ENCODE measurements at regions not wholly inside any gene's neighbourhood (a gene's known extent, or its start where the extent isn't known, plus 50 kb on each side); places are given as distances from the start of the nearest gene placed in this dataset.

DNA sequence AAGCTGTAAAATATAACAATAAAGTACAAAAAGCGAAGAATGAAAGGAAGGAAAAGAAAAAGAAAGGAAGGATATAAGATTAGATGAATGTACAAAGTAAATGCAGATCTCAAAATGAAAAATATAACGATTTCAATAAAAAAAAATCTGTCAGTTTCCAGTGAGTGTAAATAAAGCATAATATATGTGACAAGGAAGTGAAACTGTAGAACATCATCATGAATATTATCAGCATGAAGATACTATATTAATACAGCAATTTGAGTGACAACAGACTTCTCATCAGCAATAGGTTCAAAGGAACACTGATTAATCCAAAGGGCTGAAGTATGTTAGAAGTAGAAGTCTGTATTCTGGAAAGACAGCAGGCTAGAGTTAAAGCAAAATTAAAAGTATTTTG lies 659.5 kb upstream of the MBL2 start:
- no TSS peak for BruUV-seq (replicated peaks)
- DNase-seq (ENCODE audit: low read depth, low spot score) (no peak), ATAC-seq (no peak)
- no peak overlapping the region for H3K4me3 ChIP-seq (replicated peaks in 1 of 2; ENCODE audit: low read depth in 1 of 2, low read length in 2 of 2)
- no peak for TF ChIP-seq POLR2A (IDR thresholded peaks at IDR 0.05; ENCODE audit: borderline replicate concordance, extremely low read depth, insufficient read depth, insufficient read length)
- no peak for TF ChIP-seq YY1 (IDR thresholded peaks at IDR 0.05; ENCODE audit: extremely low read depth, insufficient replicate concordance, low read depth, low read length)
- no peak for TF ChIP-seq JUND (IDR thresholded peaks at IDR 0.05)
- TF ChIP-seq, protein P1, sequence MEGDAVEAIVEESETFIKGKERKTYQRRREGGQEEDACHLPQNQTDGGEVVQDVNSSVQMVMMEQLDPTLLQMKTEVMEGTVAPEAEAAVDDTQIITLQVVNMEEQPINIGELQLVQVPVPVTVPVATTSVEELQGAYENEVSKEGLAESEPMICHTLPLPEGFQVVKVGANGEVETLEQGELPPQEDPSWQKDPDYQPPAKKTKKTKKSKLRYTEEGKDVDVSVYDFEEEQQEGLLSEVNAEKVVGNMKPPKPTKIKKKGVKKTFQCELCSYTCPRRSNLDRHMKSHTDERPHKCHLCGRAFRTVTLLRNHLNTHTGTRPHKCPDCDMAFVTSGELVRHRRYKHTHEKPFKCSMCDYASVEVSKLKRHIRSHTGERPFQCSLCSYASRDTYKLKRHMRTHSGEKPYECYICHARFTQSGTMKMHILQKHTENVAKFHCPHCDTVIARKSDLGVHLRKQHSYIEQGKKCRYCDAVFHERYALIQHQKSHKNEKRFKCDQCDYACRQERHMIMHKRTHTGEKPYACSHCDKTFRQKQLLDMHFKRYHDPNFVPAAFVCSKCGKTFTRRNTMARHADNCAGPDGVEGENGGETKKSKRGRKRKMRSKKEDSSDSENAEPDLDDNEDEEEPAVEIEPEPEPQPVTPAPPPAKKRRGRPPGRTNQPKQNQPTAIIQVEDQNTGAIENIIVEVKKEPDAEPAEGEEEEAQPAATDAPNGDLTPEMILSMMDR (IDR thresholded peaks at IDR 0.05 in 2 of 3, conservative IDR thresholded peaks at IDR 0.05 in 1 of 3; ENCODE audit: borderline replicate concordance in 1 of 3, insufficient read depth in 1 of 3, low read depth in 2 of 3, low read length in 2 of 3), result no peak
- TF ChIP-seq ATF3 (IDR thresholded peaks at IDR 0.05), result no peak
- TF ChIP-seq EZH2phosphoT487 (IDR thresholded peaks at IDR 0.05; ENCODE audit: borderline replicate concordance), result no peak
- TF ChIP-seq EGR1 (IDR thresholded peaks at IDR 0.05; ENCODE audit: low read depth), result no peak
- no peak for TF ChIP-seq ZNF274 (IDR thresholded peaks at IDR 0.05; ENCODE audit: low read depth, low read length)
- no peaks in the 10 kb centered on the region for H3K36me3 ChIP-seq (ENCODE audit: control insufficient read depth in 1 of 2, insufficient read depth in 2 of 2, low read length in 2 of 2)
- no peaks in the 10 kb centered on the region for H3K4me1 ChIP-seq (ENCODE audit: control insufficient read depth in 1 of 2, insufficient read depth in 2 of 2, low read length in 2 of 2)
- RAD21 ChIA-PET (ENCODE audit: low non-redundant PET in 1 of 2, low total read pairs in 2 of 2, uncharacterized antibody in 2 of 2, unreplicated experiment in 2 of 2), result no interaction called here
- no peak overlapping the region for H3K4me2 ChIP-seq (ENCODE audit: low read length)
- no peaks in the 10 kb centered on the region for H3K79me2 ChIP-seq (ENCODE audit: insufficient read depth, low read length)
- POLR2A ChIA-PET, result no interaction called here
- no peaks in the 10 kb centered on the region for H4K20me1 ChIP-seq (ENCODE audit: insufficient read depth)
- no peaks in the 10 kb centered on the region for H3K27me3 ChIP-seq (ENCODE audit: insufficient read depth, low read length)
- peaks cover 11 to 21% of the 10 kb centered on the region in 2 experiments; a peak in 3 of 4 replicates for H3K9me3 ChIP-seq (ENCODE audit: control insufficient read depth in 1 of 2, insufficient read depth in 1 of 2, low read depth in 1 of 2, low read length in 2 of 2)
- H3K9ac ChIP-seq (ENCODE audit: low read length), result no peak overlapping the region
- CTCF ChIA-PET, result no interaction called here
- intact Hi-C loops (cut with micrococcal nuclease), result no loop called here
- H3K9me2 ChIP-seq (ENCODE audit: insufficient read depth), result no peaks in the 10 kb centered on the region
- no peak overlapping the region for H2AFZ ChIP-seq (ENCODE audit: low read depth, low read length, poor library complexity, severe bottlenecking)
- H3K27ac ChIP-seq (ENCODE audit: low read depth, low read length), result no peak overlapping the region

DNA sequence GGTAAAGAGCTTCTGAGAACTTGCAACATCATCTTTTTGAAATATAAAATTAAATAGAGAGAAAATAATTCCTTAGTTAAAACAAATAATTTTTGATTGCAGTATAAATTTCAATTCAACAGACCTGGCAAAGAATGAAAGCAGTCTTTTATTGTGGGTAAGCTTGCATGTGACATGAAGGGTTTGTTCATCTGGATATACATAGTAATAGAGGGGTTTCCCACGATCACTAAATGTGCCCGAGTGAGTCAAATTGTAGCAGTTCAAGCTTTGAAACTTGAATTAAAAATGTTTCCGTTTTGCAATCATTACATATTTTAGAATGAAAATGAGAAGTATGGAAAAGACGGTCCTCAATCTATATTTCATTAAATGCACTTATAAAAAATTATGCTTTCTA lies 658.4 kb upstream of the MBL2 start:
- RAD21 ChIA-PET (ENCODE audit: low non-redundant PET in 1 of 2, low total read pairs in 2 of 2, uncharacterized antibody in 2 of 2, unreplicated experiment in 2 of 2), result no interaction called here
- no peaks in the 10 kb centered on the region for H3K36me3 ChIP-seq (ENCODE audit: control insufficient read depth in 1 of 2, insufficient read depth in 2 of 2, low read length in 2 of 2)
- TF ChIP-seq TCF7L2 (IDR thresholded peaks at IDR 0.05; ENCODE audit: borderline replicate concordance, extremely low read depth, insufficient read depth, insufficient read length), result no peak
- TF ChIP-seq EZH2phosphoT487 (IDR thresholded peaks at IDR 0.05; ENCODE audit: borderline replicate concordance), result no peak
- TF ChIP-seq CEBPB (IDR thresholded peaks at IDR 0.05; ENCODE audit: low read depth), result no peak
- TF ChIP-seq, protein P2, sequence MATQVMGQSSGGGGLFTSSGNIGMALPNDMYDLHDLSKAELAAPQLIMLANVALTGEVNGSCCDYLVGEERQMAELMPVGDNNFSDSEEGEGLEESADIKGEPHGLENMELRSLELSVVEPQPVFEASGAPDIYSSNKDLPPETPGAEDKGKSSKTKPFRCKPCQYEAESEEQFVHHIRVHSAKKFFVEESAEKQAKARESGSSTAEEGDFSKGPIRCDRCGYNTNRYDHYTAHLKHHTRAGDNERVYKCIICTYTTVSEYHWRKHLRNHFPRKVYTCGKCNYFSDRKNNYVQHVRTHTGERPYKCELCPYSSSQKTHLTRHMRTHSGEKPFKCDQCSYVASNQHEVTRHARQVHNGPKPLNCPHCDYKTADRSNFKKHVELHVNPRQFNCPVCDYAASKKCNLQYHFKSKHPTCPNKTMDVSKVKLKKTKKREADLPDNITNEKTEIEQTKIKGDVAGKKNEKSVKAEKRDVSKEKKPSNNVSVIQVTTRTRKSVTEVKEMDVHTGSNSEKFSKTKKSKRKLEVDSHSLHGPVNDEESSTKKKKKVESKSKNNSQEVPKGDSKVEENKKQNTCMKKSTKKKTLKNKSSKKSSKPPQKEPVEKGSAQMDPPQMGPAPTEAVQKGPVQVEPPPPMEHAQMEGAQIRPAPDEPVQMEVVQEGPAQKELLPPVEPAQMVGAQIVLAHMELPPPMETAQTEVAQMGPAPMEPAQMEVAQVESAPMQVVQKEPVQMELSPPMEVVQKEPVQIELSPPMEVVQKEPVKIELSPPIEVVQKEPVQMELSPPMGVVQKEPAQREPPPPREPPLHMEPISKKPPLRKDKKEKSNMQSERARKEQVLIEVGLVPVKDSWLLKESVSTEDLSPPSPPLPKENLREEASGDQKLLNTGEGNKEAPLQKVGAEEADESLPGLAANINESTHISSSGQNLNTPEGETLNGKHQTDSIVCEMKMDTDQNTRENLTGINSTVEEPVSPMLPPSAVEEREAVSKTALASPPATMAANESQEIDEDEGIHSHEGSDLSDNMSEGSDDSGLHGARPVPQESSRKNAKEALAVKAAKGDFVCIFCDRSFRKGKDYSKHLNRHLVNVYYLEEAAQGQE (IDR thresholded peaks at IDR 0.05; ENCODE audit: low read depth), result no peak
- TF ChIP-seq CBX3 (IDR thresholded peaks at IDR 0.05; ENCODE audit: low read depth), result no peak
- TF ChIP-seq SRF (IDR thresholded peaks at IDR 0.05; ENCODE audit: low read depth), result no peak
- TF ChIP-seq MAX (IDR thresholded peaks at IDR 0.05), result no peak
- no peak for TF ChIP-seq YY1 (IDR thresholded peaks at IDR 0.05; ENCODE audit: extremely low read depth, insufficient replicate concordance, low read depth, low read length)
- no peak for TF ChIP-seq ZFX (IDR thresholded peaks at IDR 0.05)
- TF ChIP-seq FOSL1 (IDR thresholded peaks at IDR 0.05; ENCODE audit: low read depth), result no peak
- TF ChIP-seq ZNF274 (IDR thresholded peaks at IDR 0.05; ENCODE audit: low read depth, low read length), result no peak
- no peak for TF ChIP-seq SP1 (IDR thresholded peaks at IDR 0.05; ENCODE audit: low read depth)

More for the DNA sequence above, 658.4 kb upstream of the MBL2 start:
- no peak for ATAC-seq
- Histone ChIP-seq H3K4me2 (ENCODE audit: low read length) (no peak overlapping the region), H4K20me1 (ENCODE audit: insufficient read depth) (no peaks in the 10 kb centered on the region), H3K9me2 (ENCODE audit: insufficient read depth) (no peaks in the 10 kb centered on the region), H3K79me2 (ENCODE audit: insufficient read depth, low read length) (no peaks in the 10 kb centered on the region), H3K4me1 (ENCODE audit: control insufficient read depth in 1 of 2, insufficient read depth in 2 of 2, low read length in 2 of 2) (no peaks in the 10 kb centered on the region), H2AFZ (ENCODE audit: low read depth, low read length, poor library complexity, severe bottlenecking) (no peak overlapping the region), H3K9ac (ENCODE audit: low read length) (no peak overlapping the region), H3K27me3 (ENCODE audit: insufficient read depth, low read length) (no peaks in the 10 kb centered on the region), H3K9me3 (ENCODE audit: control insufficient read depth in 1 of 2, insufficient read depth in 1 of 2, low read depth in 1 of 2, low read length in 2 of 2) (peaks cover 14 to 17% of the 10 kb centered on the region in 2 experiments; a peak in 3 of 4 replicates), H3K4me3 (replicated peaks in 1 of 2; ENCODE audit: low read depth in 1 of 2, low read length in 2 of 2) (no peak overlapping the region), H3K27ac (ENCODE audit: low read depth, low read length) (no peak overlapping the region)
- DNase-seq (ENCODE audit: low read depth, low spot score), result no peak
- ChIA-PET CTCF (no interaction called here), POLR2A (no interaction called here)
- BruUV-seq (replicated peaks), result no TSS peak
- intact Hi-C loops (cut with micrococcal nuclease), result no loop called here
